Hepatocyte (in vitro differentiated cells): ENCODE measurements at regions not wholly inside any gene's neighbourhood (a gene's known extent, or its start where the extent isn't known, plus 50 kb on each side); places are given as distances from the start of the nearest gene placed in this dataset.

ENCODE experiments used
- DNase-seq: peaks from one replicate; pipeline ENCODE4 v3.0.0-alpha.2; 2016; ENCODE audit warnings: low spot score
- H2AFZ ChIP-seq: fragments of 200-600 bp; sonication (generic); 2 replicates; pipeline ENCODE4 v1.6.0; 2016; ENCODE audit warnings: antibody characterized with exemption, mild to moderate bottlenecking
- H3K27ac ChIP-seq: fragments of 200-600 bp; sonication (generic); 2 replicates; pipeline ENCODE4 v1.5.1; 2016; ENCODE audit warnings: mild to moderate bottlenecking
- H3K27me3 ChIP-seq: fragments of 200-600 bp; sonication (generic); 2 replicates; pipeline ENCODE4 v1.6.1; 2016
- H3K36me3 ChIP-seq: fragments of 200-600 bp; sonication (generic); replicated peaks from 2 replicates; pipeline ENCODE4 v1.5.1; 2016; ENCODE audit warnings: low read depth; ENCODE audit not compliant: insufficient read depth
- H3K4me1 ChIP-seq: fragments of 200-600 bp; sonication (generic); 2 replicates; pipeline ENCODE4 v1.5.1; 2016; ENCODE audit warnings: mild to moderate bottlenecking, moderate library complexity; ENCODE audit not compliant: insufficient read depth
- H3K4me2 ChIP-seq: fragments of 200-600 bp; sonication (generic); 2 replicates; pipeline ENCODE4 v1.6.0; 2016
- H3K4me3 ChIP-seq: fragments of 200-600 bp; sonication (generic); 2 replicates; pipeline ENCODE4 v1.5.1; 2016; ENCODE audit warnings: mild to moderate bottlenecking
- H3K79me2 ChIP-seq: fragments of 200-600 bp; sonication (generic); 2 replicates; pipeline ENCODE4 v1.6.0; 2017; ENCODE audit warnings: mild to moderate bottlenecking
- H3K9me2 ChIP-seq: fragments of 200-600 bp; sonication (generic); replicated peaks from 2 replicates; pipeline ENCODE4 v1.6.0; 2017; ENCODE audit warnings: mild to moderate bottlenecking; ENCODE audit not compliant: insufficient read depth
- H3K9me3 ChIP-seq: fragments of 200-600 bp; sonication (generic); 2 replicates; pipeline ENCODE4 v1.5.1; 2016; ENCODE audit warnings: low read depth, mild to moderate bottlenecking
- H4K20me1 ChIP-seq: fragments of 200-600 bp; sonication (generic); 2 replicates; pipeline ENCODE4 v1.6.0; 2016; ENCODE audit warnings: mild to moderate bottlenecking; ENCODE audit not compliant: insufficient read depth, poor library complexity, severe bottlenecking
- EZH2 ChIP-seq: fragments of 200-600 bp; sonication (generic); IDR thresholded peaks from 2 replicates; pipeline ENCODE4 v1.6.1; 2016; ENCODE audit warnings: antibody characterized with exemption, mild to moderate bottlenecking, borderline replicate concordance
- EZH2phosphoT487 ChIP-seq: fragments of 200-600 bp; sonication (generic); IDR thresholded peaks from one replicate; pipeline ENCODE4 v1.6.1; 2018; ENCODE audit warnings: antibody characterized with exemption, mild to moderate bottlenecking, low read depth, moderate library complexity; ENCODE audit not compliant: unreplicated experiment, severe bottlenecking
- WGBS: methylation state at CpG from one replicate; pipeline ENCODE4 v1.1.6; 2016; ENCODE audit warnings: low lambda C conversion rate; ENCODE audit errors: missing lambda C conversion rate; 5-methylcytosine and 5-hydroxymethylcytosine counted together
- TF ChIP-seq, protein P1 (sequence below): fragments of 200-600 bp; sonication (generic); IDR thresholded peaks from 2 replicates; pipeline ENCODE4 v1.5.1; 2016; ENCODE audit warnings: antibody characterized with exemption, mild to moderate bottlenecking; ENCODE audit not compliant: poor library complexity

DNA sequence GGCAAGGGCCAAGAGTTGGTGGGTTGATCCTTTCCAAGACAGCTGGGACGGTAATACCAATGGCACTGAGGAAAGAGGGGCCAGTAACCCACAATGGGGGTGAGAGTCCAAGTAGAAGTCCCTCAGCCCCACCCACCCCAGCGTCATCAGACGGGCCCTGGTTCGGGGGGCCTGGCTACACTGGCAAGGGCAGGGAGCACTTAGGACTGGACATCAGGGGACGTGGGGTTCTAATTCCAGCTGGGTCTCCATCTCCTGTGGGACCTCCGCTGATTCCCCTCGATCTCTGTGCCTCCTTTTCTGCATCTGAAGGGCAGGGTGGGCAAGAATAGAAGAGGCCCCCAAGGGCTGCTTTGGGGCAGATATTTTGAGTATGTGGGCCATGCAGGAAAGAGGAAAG is 53.5 kb upstream of the FCN1 start:
- H3K4me3 ChIP-seq = no peak overlapping the region
- no peaks in the 10 kb centered on the region for H3K9me2 ChIP-seq
- WGBS = 95% methylated on average over 7 of the region's 7 CpGs
- H3K79me2 ChIP-seq = no peaks in the 10 kb centered on the region
- peaks cover 16% of the 10 kb centered on the region for H3K27me3 ChIP-seq
- DNase-seq = no peak
- H2AFZ ChIP-seq = no peak overlapping the region
- TF ChIP-seq, protein P1, sequence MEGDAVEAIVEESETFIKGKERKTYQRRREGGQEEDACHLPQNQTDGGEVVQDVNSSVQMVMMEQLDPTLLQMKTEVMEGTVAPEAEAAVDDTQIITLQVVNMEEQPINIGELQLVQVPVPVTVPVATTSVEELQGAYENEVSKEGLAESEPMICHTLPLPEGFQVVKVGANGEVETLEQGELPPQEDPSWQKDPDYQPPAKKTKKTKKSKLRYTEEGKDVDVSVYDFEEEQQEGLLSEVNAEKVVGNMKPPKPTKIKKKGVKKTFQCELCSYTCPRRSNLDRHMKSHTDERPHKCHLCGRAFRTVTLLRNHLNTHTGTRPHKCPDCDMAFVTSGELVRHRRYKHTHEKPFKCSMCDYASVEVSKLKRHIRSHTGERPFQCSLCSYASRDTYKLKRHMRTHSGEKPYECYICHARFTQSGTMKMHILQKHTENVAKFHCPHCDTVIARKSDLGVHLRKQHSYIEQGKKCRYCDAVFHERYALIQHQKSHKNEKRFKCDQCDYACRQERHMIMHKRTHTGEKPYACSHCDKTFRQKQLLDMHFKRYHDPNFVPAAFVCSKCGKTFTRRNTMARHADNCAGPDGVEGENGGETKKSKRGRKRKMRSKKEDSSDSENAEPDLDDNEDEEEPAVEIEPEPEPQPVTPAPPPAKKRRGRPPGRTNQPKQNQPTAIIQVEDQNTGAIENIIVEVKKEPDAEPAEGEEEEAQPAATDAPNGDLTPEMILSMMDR = no peak
- no peaks in the 10 kb centered on the region for H4K20me1 ChIP-seq
- H3K36me3 ChIP-seq = no peaks in the 10 kb centered on the region
- no peak overlapping the region for H3K4me2 ChIP-seq
- H3K9me3 ChIP-seq = no peaks in the 10 kb centered on the region
- H3K4me1 ChIP-seq = no peaks in the 10 kb centered on the region
- no peak overlapping the region for H3K27ac ChIP-seq

GRCh38 chr9:134971696-134972095 is 54.0 kb upstream of the FCN1 start:
- H4K20me1 ChIP-seq = no peaks in the 10 kb centered on the region
- H3K79me2 ChIP-seq = no peaks in the 10 kb centered on the region
- H3K36me3 ChIP-seq = no peaks in the 10 kb centered on the region
- no peaks in the 10 kb centered on the region for H3K9me2 ChIP-seq
- H3K4me1 ChIP-seq = no peaks in the 10 kb centered on the region
- DNase-seq = no peak
- WGBS = 94% methylated on average over 4 of the region's 4 CpGs
- no peak overlapping the region for H3K27ac ChIP-seq
- no peak overlapping the region for H3K4me2 ChIP-seq
- no peak for TF ChIP-seq EZH2
- TF ChIP-seq EZH2phosphoT487 = no peak
- TF ChIP-seq, protein P1 = no peak
- H2AFZ ChIP-seq = no peak overlapping the region
- H3K9me3 ChIP-seq = no peaks in the 10 kb centered on the region
- peaks cover 16% of the 10 kb centered on the region for H3K27me3 ChIP-seq
- H3K4me3 ChIP-seq = no peak overlapping the region

DNA sequence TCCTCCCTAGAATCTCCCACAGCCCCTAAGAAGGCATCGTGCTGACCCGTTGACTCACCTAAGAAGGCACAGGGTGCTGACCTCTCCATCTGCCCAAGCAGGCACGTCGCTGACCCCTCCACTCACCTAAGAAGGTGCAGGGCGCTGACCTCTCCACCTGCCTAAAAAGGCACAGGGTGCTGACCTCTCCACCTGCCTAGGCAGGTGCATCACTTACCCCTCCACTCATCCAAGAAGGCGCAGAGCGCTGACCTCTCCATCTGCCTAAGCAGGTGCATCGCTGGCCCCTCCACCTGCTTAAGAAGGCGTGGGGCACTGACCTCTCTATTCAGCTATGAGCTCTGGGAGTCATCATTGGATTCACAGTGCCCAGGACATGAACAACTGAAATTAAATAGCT is 54.4 kb upstream of the FCN1 start:
- no peak for DNase-seq
- H3K4me3 ChIP-seq = no peak overlapping the region
- TF ChIP-seq, protein P1 = no peak
- TF ChIP-seq EZH2 (no peak), EZH2phosphoT487 (no peak)

GRCh38 chr9:134975253-134975652 is 57.5 kb upstream of the FCN1 start:
- no peaks in the 10 kb centered on the region for H4K20me1 ChIP-seq
- no peaks in the 10 kb centered on the region for H3K79me2 ChIP-seq
- peaks cover 16% of the 10 kb centered on the region for H3K27me3 ChIP-seq
- no peak overlapping the region for H3K4me3 ChIP-seq
- DNase-seq = no peak
- WGBS = 55% methylated on average over 1 of the region's 1 CpG
- no peak overlapping the region for H3K4me2 ChIP-seq
- H3K27ac ChIP-seq = no peak overlapping the region
- H3K9me3 ChIP-seq = no peaks in the 10 kb centered on the region
- H3K9me2 ChIP-seq = no peaks in the 10 kb centered on the region
- no peak overlapping the region for H2AFZ ChIP-seq
- TF ChIP-seq EZH2phosphoT487 = no peak
- TF ChIP-seq, protein P1 = no peak
- no peak for TF ChIP-seq EZH2
- H3K4me1 ChIP-seq = no peaks in the 10 kb centered on the region
- H3K36me3 ChIP-seq = no peaks in the 10 kb centered on the region

More for the DNA sequence above, 54.4 kb upstream of the FCN1 start:
- Histone ChIP-seq H3K27me3 (peaks cover 16% of the 10 kb centered on the region), H3K27ac (no peak overlapping the region), H3K9me3 (no peaks in the 10 kb centered on the region), H3K9me2 (no peaks in the 10 kb centered on the region), H3K4me2 (no peak overlapping the region), H3K4me1 (no peaks in the 10 kb centered on the region), H3K36me3 (no peaks in the 10 kb centered on the region), H2AFZ (no peak overlapping the region), H3K79me2 (no peaks in the 10 kb centered on the region), H4K20me1 (no peaks in the 10 kb centered on the region)
- WGBS = 91% methylated on average over 9 of the region's 9 CpGs
